ENCODE measurements at regions not wholly inside any gene's neighbourhood (a gene's known extent, or its start where the extent isn't known, plus 50 kb on each side); places are given as distances from the start of the nearest gene placed in this dataset.

DNA sequence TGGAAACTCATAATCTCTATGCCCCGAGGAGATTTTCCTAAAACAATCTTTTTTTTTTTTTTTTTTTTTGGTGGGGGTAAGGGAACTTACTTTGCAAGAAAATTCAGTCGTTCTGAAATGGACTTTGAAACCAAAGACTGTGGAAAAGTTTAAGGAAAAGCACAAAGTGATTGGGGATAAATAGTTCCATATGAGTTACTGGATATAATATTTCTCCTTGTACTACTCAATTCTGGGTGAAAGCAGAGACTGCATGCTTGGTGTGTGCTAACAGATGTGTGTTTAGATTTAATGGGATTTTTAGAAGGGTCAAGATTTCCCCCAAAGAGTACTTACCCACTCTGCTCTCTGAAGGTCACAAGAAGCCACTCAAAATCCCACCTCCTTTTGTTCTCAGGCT is 204.9 kb upstream of the USP24 start:
- Histone ChIP-seq H3K4me1 (ENCODE audit: control insufficient read depth, insufficient read depth, low read length, poor library complexity, severe bottlenecking) (no peaks in the 10 kb centered on the region), H3K9me3 (ENCODE audit: control insufficient read depth, low read length) (no peaks in the 10 kb centered on the region), H3K36me3 (ENCODE audit: control insufficient read depth, insufficient read depth, low read length) (no peaks in the 10 kb centered on the region), H3K4me3 (ENCODE audit: insufficient read depth, low read depth, low read length, poor library complexity, severe bottlenecking) (no peak overlapping the region), H3K27me3 (replicated peaks; ENCODE audit: control insufficient read depth, insufficient read depth, low read length, poor library complexity, severe bottlenecking) (no peaks in the 10 kb centered on the region), H3K27ac (ENCODE audit: insufficient read depth, low read length, poor library complexity, severe bottlenecking) (no peak overlapping the region)
- no peak for DNase-seq

DNA sequence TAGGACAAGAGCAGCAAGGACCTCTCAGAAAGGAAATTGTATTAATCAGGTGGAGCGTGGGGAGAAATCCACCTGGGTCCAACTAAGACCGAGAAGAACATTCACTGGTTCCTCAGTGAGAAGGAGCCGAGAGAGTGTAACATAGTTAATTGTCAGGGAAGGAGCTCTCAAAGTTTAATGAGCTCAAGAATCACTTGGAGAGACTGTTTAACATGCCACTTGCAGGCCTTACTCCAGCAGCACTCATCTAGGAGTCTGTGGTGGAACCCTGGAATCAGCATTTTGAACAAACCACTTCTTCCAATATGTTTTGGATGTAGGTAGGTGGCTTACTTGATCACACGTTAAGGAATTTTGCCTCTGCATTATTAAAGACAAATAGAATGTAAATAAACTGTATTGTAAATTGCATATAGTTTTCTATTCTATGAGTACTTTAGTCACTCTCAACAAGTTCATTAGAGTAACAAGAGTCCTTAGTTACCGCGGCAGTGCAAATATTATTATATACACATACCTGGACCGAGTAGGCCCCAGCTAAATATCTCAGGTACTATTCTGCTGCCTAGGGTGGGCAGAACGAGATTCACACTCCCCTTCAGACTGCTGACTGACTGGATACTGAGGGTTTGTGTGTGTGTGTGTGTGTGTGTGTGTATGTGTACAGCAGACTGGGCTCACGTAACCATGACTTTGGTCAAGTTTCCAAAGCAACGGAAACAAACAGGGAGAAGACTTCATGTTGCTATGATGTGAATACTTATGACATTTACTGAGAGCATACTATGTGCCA is 203.2 kb upstream of the USP24 start:
- no peaks in the 10 kb centered on the region for H3K4me1 ChIP-seq (ENCODE audit: control insufficient read depth, insufficient read depth, low read length, poor library complexity, severe bottlenecking)
- H3K36me3 ChIP-seq (ENCODE audit: control insufficient read depth, insufficient read depth, low read length), result no peaks in the 10 kb centered on the region
- no peak for DNase-seq
- no peaks in the 10 kb centered on the region for H3K9me3 ChIP-seq (ENCODE audit: control insufficient read depth, low read length)
- H3K4me3 ChIP-seq (ENCODE audit: insufficient read depth, low read depth, low read length, poor library complexity, severe bottlenecking), result no peak overlapping the region
- no peaks in the 10 kb centered on the region for H3K27me3 ChIP-seq (replicated peaks; ENCODE audit: control insufficient read depth, insufficient read depth, low read length, poor library complexity, severe bottlenecking)
- no peak overlapping the region for H3K27ac ChIP-seq (ENCODE audit: insufficient read depth, low read length, poor library complexity, severe bottlenecking)

DNA sequence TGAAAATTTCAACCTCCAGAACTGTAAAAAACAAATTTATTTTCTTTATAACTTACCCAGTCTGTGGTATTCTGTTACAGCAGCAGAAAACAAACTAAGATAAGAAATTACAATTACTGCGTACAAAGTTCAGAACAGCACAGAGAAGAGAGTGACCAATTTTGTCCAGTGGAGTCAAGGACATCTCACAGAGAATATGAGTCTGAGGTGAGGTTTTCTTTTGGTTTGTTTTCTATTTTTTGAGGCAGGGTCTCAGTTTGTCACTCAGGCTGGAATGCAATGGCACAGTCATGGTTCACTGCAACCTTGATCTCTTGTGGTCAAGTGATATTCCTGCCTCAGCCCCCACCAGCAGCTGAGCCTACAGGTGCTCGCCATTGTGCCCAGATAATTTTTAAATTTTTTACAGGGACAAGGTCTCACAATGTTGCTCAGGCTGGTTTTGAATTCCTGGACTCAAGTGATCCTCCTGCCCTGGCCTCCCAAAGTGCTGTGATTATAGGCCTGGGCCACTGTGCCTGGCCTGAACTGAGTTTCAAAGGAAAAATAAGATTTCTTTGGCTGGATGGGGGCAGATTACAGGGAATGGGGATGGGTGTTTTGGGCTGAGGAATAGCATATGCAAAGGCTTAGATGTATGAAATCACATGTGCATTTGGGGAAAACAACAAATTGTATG is 201.1 kb upstream of the USP24 start:
- Histone ChIP-seq H3K9me3 (ENCODE audit: control insufficient read depth, low read length) (no peaks in the 10 kb centered on the region), H3K4me3 (ENCODE audit: insufficient read depth, low read depth, low read length, poor library complexity, severe bottlenecking) (no peak overlapping the region), H3K27me3 (replicated peaks; ENCODE audit: control insufficient read depth, insufficient read depth, low read length, poor library complexity, severe bottlenecking) (no peaks in the 10 kb centered on the region), H3K4me1 (ENCODE audit: control insufficient read depth, insufficient read depth, low read length, poor library complexity, severe bottlenecking) (no peaks in the 10 kb centered on the region), H3K36me3 (ENCODE audit: control insufficient read depth, insufficient read depth, low read length) (no peaks in the 10 kb centered on the region), H3K27ac (ENCODE audit: insufficient read depth, low read length, poor library complexity, severe bottlenecking) (no peak overlapping the region)
- DNase-seq, result no peak

DNA sequence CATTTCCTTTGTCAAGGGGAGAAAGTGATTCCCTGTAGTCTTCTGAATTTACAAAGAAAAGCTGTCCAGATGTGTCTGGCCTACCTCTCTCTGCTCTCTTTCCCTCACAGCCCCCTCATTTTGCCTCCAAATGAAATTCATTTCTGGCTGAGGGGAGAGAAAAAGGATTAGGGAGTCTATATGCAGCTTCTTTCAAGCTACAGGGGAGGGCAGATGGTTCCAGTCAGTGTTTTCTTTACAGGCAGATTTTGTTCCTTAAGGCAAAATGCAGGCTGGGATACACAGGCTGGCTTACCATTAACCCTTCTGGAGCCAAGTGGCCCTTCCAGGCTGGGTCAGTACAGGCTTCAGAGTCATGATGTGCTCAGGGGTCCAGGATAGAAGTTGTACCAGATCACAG is 198.1 kb upstream of the USP24 start:
- no peaks in the 10 kb centered on the region for H3K9me3 ChIP-seq (ENCODE audit: control insufficient read depth, low read length)
- no peak overlapping the region for H3K4me3 ChIP-seq (ENCODE audit: insufficient read depth, low read depth, low read length, poor library complexity, severe bottlenecking)
- DNase-seq, result no peak
- no peaks in the 10 kb centered on the region for H3K27me3 ChIP-seq (replicated peaks; ENCODE audit: control insufficient read depth, insufficient read depth, low read length, poor library complexity, severe bottlenecking)
- no peak overlapping the region for H3K27ac ChIP-seq (ENCODE audit: insufficient read depth, low read length, poor library complexity, severe bottlenecking)
- no peaks in the 10 kb centered on the region for H3K36me3 ChIP-seq (ENCODE audit: control insufficient read depth, insufficient read depth, low read length)
- no peaks in the 10 kb centered on the region for H3K4me1 ChIP-seq (ENCODE audit: control insufficient read depth, insufficient read depth, low read length, poor library complexity, severe bottlenecking)

GRCh38 chr1:55412060-55412459 is 196.9 kb upstream of the USP24 start:
- no peak overlapping the region for H3K27ac ChIP-seq (ENCODE audit: insufficient read depth, low read length, poor library complexity, severe bottlenecking)
- H3K4me1 ChIP-seq (ENCODE audit: control insufficient read depth, insufficient read depth, low read length, poor library complexity, severe bottlenecking), result no peaks in the 10 kb centered on the region
- DNase-seq, result no peak
- no peaks in the 10 kb centered on the region for H3K27me3 ChIP-seq (replicated peaks; ENCODE audit: control insufficient read depth, insufficient read depth, low read length, poor library complexity, severe bottlenecking)
- no peaks in the 10 kb centered on the region for H3K36me3 ChIP-seq (ENCODE audit: control insufficient read depth, insufficient read depth, low read length)
- H3K9me3 ChIP-seq (ENCODE audit: control insufficient read depth, low read length), result no peaks in the 10 kb centered on the region
- no peak overlapping the region for H3K4me3 ChIP-seq (ENCODE audit: insufficient read depth, low read depth, low read length, poor library complexity, severe bottlenecking)

- Histone ChIP-seq H3K27me3 (replicated peaks; ENCODE audit: control insufficient read depth, insufficient read depth, low read length, poor library complexity, severe bottlenecking) (no peaks in the 10 kb centered on the region), H3K9me3 (ENCODE audit: control insufficient read depth, low read length) (no peaks in the 10 kb centered on the region), H3K4me1 (ENCODE audit: control insufficient read depth, insufficient read depth, low read length, poor library complexity, severe bottlenecking) (no peaks in the 10 kb centered on the region), H3K27ac (ENCODE audit: insufficient read depth, low read length, poor library complexity, severe bottlenecking) (no peak overlapping the region), H3K36me3 (ENCODE audit: control insufficient read depth, insufficient read depth, low read length) (no peaks in the 10 kb centered on the region), H3K4me3 (ENCODE audit: insufficient read depth, low read depth, low read length, poor library complexity, severe bottlenecking) (no peak overlapping the region)
- no peak for DNase-seq
These were observed 187.7 kb upstream of the USP24 start for GRCh38 chr1:55402671-55403464.

GRCh38 chr1:55402142-55402541 is 187.0 kb upstream of the USP24 start:
- Histone ChIP-seq H3K36me3 (ENCODE audit: control insufficient read depth, insufficient read depth, low read length) (no peaks in the 10 kb centered on the region), H3K4me3 (ENCODE audit: insufficient read depth, low read depth, low read length, poor library complexity, severe bottlenecking) (no peak overlapping the region), H3K9me3 (ENCODE audit: control insufficient read depth, low read length) (no peaks in the 10 kb centered on the region), H3K4me1 (ENCODE audit: control insufficient read depth, insufficient read depth, low read length, poor library complexity, severe bottlenecking) (no peaks in the 10 kb centered on the region), H3K27ac (ENCODE audit: insufficient read depth, low read length, poor library complexity, severe bottlenecking) (no peak overlapping the region), H3K27me3 (replicated peaks; ENCODE audit: control insufficient read depth, insufficient read depth, low read length, poor library complexity, severe bottlenecking) (no peaks in the 10 kb centered on the region)
- DNase-seq, result no peak

DNA sequence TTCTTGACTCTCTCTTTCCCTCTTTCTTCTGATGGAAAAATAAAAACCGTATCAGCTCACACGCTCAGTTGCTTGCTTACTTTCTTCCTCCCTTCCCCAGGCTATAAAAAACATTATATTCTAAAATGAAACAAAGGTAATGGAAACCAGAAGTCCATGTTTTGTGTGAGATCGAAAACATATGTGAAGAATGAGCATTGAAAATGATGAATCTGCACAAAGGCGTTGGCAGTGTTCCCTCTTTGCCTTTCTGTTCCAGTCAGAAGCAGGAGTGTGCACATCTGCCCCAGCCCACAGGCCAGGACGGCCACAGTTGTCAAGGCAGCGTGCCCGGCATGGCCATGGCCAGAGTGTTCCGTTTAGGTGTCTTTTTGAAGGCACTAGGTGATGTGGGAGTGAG is 185.3 kb upstream of the USP24 start:
- Histone ChIP-seq H3K27me3 (replicated peaks; ENCODE audit: control insufficient read depth, insufficient read depth, low read length, poor library complexity, severe bottlenecking) (no peaks in the 10 kb centered on the region), H3K9me3 (ENCODE audit: control insufficient read depth, low read length) (no peaks in the 10 kb centered on the region), H3K27ac (ENCODE audit: insufficient read depth, low read length, poor library complexity, severe bottlenecking) (no peak overlapping the region), H3K4me1 (ENCODE audit: control insufficient read depth, insufficient read depth, low read length, poor library complexity, severe bottlenecking) (no peaks in the 10 kb centered on the region), H3K4me3 (ENCODE audit: insufficient read depth, low read depth, low read length, poor library complexity, severe bottlenecking) (no peak overlapping the region), H3K36me3 (ENCODE audit: control insufficient read depth, insufficient read depth, low read length) (no peaks in the 10 kb centered on the region)
- no peak for DNase-seq

DNA sequence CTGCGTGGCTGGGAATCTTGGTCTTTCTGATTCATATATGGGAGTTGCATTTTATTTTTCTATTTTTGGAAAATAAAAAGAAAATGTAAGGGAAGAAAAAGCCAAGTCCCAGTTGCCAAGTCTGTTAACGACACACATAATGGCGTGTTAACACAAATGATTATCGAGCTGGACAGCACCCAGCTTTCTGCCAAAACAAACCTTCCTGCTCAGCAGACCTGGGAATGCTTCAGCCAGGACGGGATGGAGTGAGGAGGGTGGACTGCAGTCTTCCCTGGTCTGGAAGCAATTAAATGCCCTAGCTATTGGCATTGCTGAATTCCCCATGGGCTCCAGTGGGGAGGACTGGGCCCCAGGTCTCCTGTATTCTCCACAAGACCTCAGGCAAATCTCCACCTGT is 184.2 kb upstream of the USP24 start:
- no peak overlapping the region for H3K27ac ChIP-seq (ENCODE audit: insufficient read depth, low read length, poor library complexity, severe bottlenecking)
- no peaks in the 10 kb centered on the region for H3K27me3 ChIP-seq (replicated peaks; ENCODE audit: control insufficient read depth, insufficient read depth, low read length, poor library complexity, severe bottlenecking)
- DNase-seq, result no peak
- no peaks in the 10 kb centered on the region for H3K4me1 ChIP-seq (ENCODE audit: control insufficient read depth, insufficient read depth, low read length, poor library complexity, severe bottlenecking)
- H3K9me3 ChIP-seq (ENCODE audit: control insufficient read depth, low read length), result no peaks in the 10 kb centered on the region
- H3K36me3 ChIP-seq (ENCODE audit: control insufficient read depth, insufficient read depth, low read length), result no peaks in the 10 kb centered on the region
- H3K4me3 ChIP-seq (ENCODE audit: insufficient read depth, low read depth, low read length, poor library complexity, severe bottlenecking), result no peak overlapping the region

- Histone ChIP-seq H3K9me3 (ENCODE audit: control insufficient read depth, low read length) (no peaks in the 10 kb centered on the region), H3K36me3 (ENCODE audit: control insufficient read depth, insufficient read depth, low read length) (no peaks in the 10 kb centered on the region), H3K4me3 (ENCODE audit: insufficient read depth, low read depth, low read length, poor library complexity, severe bottlenecking) (no peak overlapping the region), H3K27ac (ENCODE audit: insufficient read depth, low read length, poor library complexity, severe bottlenecking) (no peak overlapping the region), H3K4me1 (ENCODE audit: control insufficient read depth, insufficient read depth, low read length, poor library complexity, severe bottlenecking) (no peaks in the 10 kb centered on the region), H3K27me3 (replicated peaks; ENCODE audit: control insufficient read depth, insufficient read depth, low read length, poor library complexity, severe bottlenecking) (no peaks in the 10 kb centered on the region)
- no peak for DNase-seq
These were observed 181.3 kb upstream of the USP24 start for GRCh38 chr1:55396381-55396891.
